Smooth muscle cell (in vitro differentiated cells): ENCODE measurements at regions not wholly inside any gene's neighbourhood (a gene's known extent, or its start where the extent isn't known, plus 50 kb on each side); places are given as distances from the start of the nearest gene placed in this dataset.

Source experiments
- DNase-seq: peaks from one replicate; lab custom pipeline; 2025; ENCODE audit not compliant: unreplicated experiment; lab: John Stamatoyannopoulos, UW
- H2AFZ ChIP-seq: fragments of 200-600 bp; sonication (generic); 2 replicates; pipeline ENCODE4 v1.6.0; 2016; ENCODE audit warnings: antibody characterized with exemption, low read depth, mild to moderate bottlenecking
- H3F3A ChIP-seq: fragments of 200-600 bp; sonication (generic); 2 replicates; pipeline ENCODE4 v1.6.0; 2017; ENCODE audit warnings: antibody characterized with exemption, low read depth
- H3K27ac ChIP-seq: fragments of 200-600 bp; sonication (generic); 2 replicates; pipeline ENCODE4 v1.5.1; 2016; ENCODE audit warnings: low read depth, mild to moderate bottlenecking
- H3K27me3 ChIP-seq: fragments of 200-600 bp; sonication (generic); 2 replicates; pipeline ENCODE4 v1.6.1; 2016; ENCODE audit warnings: low read depth, mild to moderate bottlenecking
- H3K36me3 ChIP-seq: fragments of 200-600 bp; sonication (generic); 2 replicates; pipeline ENCODE4 v1.5.1; 2016; ENCODE audit warnings: low read depth
- H3K4me1 ChIP-seq: fragments of 200-600 bp; sonication (generic); 2 replicates; pipeline ENCODE4 v1.5.1; 2016; ENCODE audit warnings: low read depth
- H3K4me2 ChIP-seq: fragments of 200-600 bp; sonication (generic); 2 replicates; pipeline ENCODE4 v1.6.0; 2016; ENCODE audit warnings: mild to moderate bottlenecking
- H3K4me3 ChIP-seq: fragments of 200-600 bp; sonication (generic); 2 replicates; pipeline ENCODE4 v1.5.1; 2016; ENCODE audit warnings: mild to moderate bottlenecking
- H3K79me2 ChIP-seq: fragments of 200-600 bp; sonication (generic); 2 replicates; pipeline ENCODE4 v1.6.0; 2016; ENCODE audit warnings: low read depth, mild to moderate bottlenecking
- H3K9ac ChIP-seq: fragments of 200-600 bp; sonication (generic); 2 replicates; pipeline ENCODE4 v1.6.0; 2016; ENCODE audit warnings: low read depth
- H3K9me3 ChIP-seq: fragments of 200-600 bp; sonication (generic); replicated peaks from 2 replicates; pipeline ENCODE4 v1.5.1; 2016; ENCODE audit warnings: low read depth
- H4K20me1 ChIP-seq: fragments of 200-600 bp; sonication (generic); 2 replicates; pipeline ENCODE4 v1.6.0; 2016; ENCODE audit warnings: low read depth
- CTCF ChIP-seq: fragments of 200-600 bp; sonication (generic); IDR thresholded peaks from 2 replicates; pipeline ENCODE4 v1.5.1; 2017; ENCODE audit warnings: borderline replicate concordance, mild to moderate bottlenecking, antibody characterized with exemption; ENCODE audit not compliant: insufficient read depth, poor library complexity, severe bottlenecking
- WGBS: methylation state at CpG from one replicate; pipeline ENCODE4 v1.1.7; 2016; ENCODE audit warnings: low lambda C conversion rate; 5-methylcytosine and 5-hydroxymethylcytosine counted together

GRCh38 chr1:198856601-198857000 lies 217.8 kb downstream of the PTPRC start:
- 47% methylated on average over 2 of the region's 2 CpGs for WGBS
- H3K9me3 ChIP-seq: no peaks in the 10 kb centered on the region
- H3K36me3 ChIP-seq: peaks cover 18% of the 10 kb centered on the region
- no peak overlapping the region for H3K9ac ChIP-seq
- H2AFZ ChIP-seq: no peak overlapping the region
- no peaks in the 10 kb centered on the region for H3K27me3 ChIP-seq
- H3F3A ChIP-seq: peaks cover 25% of the 10 kb centered on the region
- no peak overlapping the region for H3K4me3 ChIP-seq
- H3K4me1 ChIP-seq: no peaks in the 10 kb centered on the region
- no peak overlapping the region for H3K4me2 ChIP-seq
- peak overlapping the region; percentile 47 for H3K27ac ChIP-seq
- H3K79me2 ChIP-seq: peaks cover 99% of the 10 kb centered on the region
- peaks cover 89% of the 10 kb centered on the region for H4K20me1 ChIP-seq
- TF ChIP-seq CTCF: no peak
- no peak for DNase-seq

GRCh38 chr1:198858033-198858432 lies 219.2 kb downstream of the PTPRC start:
- Histone ChIP-seq H2AFZ (no peak overlapping the region), H3K9ac (no peak overlapping the region), H3K4me1 (no peaks in the 10 kb centered on the region), H3K27ac (peak overlapping the region; percentile 47), H4K20me1 (peaks cover 91% of the 10 kb centered on the region), H3K4me3 (no peak overlapping the region), H3K4me2 (no peak overlapping the region), H3K9me3 (no peaks in the 10 kb centered on the region), H3K36me3 (peaks cover 18% of the 10 kb centered on the region), H3F3A (peaks cover 25% of the 10 kb centered on the region), H3K79me2 (peaks cover 99% of the 10 kb centered on the region), H3K27me3 (no peaks in the 10 kb centered on the region)
- 67% methylated on average over 2 of the region's 2 CpGs for WGBS
- DNase-seq: no peak
- TF ChIP-seq CTCF: no peak

GRCh38 chr1:198860371-198860770 lies 221.5 kb downstream of the PTPRC start:
- H3K4me2 ChIP-seq: no peak overlapping the region
- H3K27ac ChIP-seq: peak overlapping the region; percentile 9
- no peak for DNase-seq
- peaks cover 18% of the 10 kb centered on the region for H3K36me3 ChIP-seq
- TF ChIP-seq CTCF: no peak
- H3F3A ChIP-seq: peaks cover 25% of the 10 kb centered on the region
- no peak overlapping the region for H3K4me3 ChIP-seq
- no peaks in the 10 kb centered on the region for H3K4me1 ChIP-seq
- H3K79me2 ChIP-seq: peaks cover 99% of the 10 kb centered on the region
- peaks cover 96% of the 10 kb centered on the region for H4K20me1 ChIP-seq
- H2AFZ ChIP-seq: no peak overlapping the region
- H3K9me3 ChIP-seq: no peaks in the 10 kb centered on the region
- 42% methylated on average over 2 of the region's 2 CpGs for WGBS
- no peaks in the 10 kb centered on the region for H3K27me3 ChIP-seq
- H3K9ac ChIP-seq: no peak overlapping the region

GRCh38 chr1:198861636-198862035 lies 222.8 kb downstream of the PTPRC start:
- Histone ChIP-seq H3K4me2 (no peak overlapping the region), H3K79me2 (peaks cover 99% of the 10 kb centered on the region), H2AFZ (no peak overlapping the region), H3K36me3 (peaks cover 12% of the 10 kb centered on the region), H3K27me3 (no peaks in the 10 kb centered on the region), H3K9me3 (no peaks in the 10 kb centered on the region), H4K20me1 (peaks cover 98% of the 10 kb centered on the region), H3K4me3 (no peak overlapping the region), H3K27ac (no peak overlapping the region), H3K9ac (no peak overlapping the region), H3F3A (peaks cover 25% of the 10 kb centered on the region), H3K4me1 (no peaks in the 10 kb centered on the region)
- no peak for TF ChIP-seq CTCF
- DNase-seq: no peak
- 81% methylated on average over 2 of the region's 2 CpGs for WGBS
